GM19238 (cell line): ENCODE measurements at regions not wholly inside any gene's neighbourhood (a gene's known extent, or its start where the extent isn't known, plus 50 kb on each side); places are given as distances from the start of the nearest gene placed in this dataset.
"Not testable (repeated sequence)": the region's sequence is repeated elsewhere in the genome, so short reads cannot be mapped to it uniquely, and the experiment has no call there.

ENCODE experiments used
- DNase-seq: peaks from one replicate; pipeline ENCODE4 v3.0.0; 2011; ENCODE audit warnings: low spot score; ENCODE audit not compliant: insufficient read length

GRCh38 chr13:32828711-32829110, 187.5 kb upstream of the KL start:
- no peak for DNase-seq

DNA sequence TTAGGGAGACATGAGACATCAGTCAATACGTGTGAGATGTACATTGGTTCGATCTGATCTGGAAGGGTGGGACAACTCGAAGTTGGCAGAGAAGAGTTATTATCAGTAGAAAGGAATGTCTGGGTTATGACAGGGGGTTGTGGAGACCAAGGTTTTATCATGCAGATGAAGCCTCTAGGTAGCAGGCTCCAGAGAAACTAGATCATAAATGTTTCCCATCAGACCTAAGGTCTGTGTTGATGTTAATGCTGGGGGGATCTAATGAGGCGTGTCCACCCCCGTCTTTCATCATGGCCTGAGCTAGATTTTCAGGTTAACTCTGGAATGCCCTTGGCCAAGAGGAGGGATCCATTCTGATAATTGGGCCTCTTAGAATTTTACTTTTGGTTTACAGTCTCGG, 187.0 kb upstream of the KL start:
- no peak for DNase-seq

DNA sequence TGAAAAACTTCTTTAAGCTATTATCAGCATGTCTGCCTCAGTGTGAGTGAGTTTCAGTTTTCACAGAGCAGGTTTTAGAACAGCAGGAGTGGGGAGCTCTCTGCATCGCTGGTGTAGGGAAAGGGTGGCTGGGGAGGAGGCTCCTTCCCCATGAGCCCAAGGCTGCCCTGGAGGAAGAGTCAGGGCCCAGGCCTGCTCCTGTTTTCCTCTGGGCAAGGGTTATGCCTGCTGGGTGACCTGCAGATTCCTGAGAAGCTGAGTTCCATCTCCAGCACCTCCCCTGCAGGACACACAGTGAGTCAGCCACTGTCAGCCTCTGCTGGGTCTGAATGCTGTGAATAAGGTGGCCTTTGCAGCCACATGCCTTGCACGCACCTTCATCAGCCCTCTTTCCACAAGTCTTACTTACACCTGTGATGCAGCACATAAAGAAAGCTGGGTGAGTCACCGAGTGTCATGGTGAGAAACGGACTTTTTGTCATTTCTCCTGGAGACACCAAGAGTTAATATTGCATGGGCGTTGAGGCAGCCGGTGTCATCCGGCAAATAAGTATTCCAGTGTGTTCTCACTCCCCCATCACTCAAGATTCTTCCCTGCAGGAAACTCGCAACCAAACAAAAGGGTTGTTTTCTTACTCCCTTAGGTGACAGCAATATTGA, 186.4 kb upstream of the KL start:
- no peak for DNase-seq

DNA sequence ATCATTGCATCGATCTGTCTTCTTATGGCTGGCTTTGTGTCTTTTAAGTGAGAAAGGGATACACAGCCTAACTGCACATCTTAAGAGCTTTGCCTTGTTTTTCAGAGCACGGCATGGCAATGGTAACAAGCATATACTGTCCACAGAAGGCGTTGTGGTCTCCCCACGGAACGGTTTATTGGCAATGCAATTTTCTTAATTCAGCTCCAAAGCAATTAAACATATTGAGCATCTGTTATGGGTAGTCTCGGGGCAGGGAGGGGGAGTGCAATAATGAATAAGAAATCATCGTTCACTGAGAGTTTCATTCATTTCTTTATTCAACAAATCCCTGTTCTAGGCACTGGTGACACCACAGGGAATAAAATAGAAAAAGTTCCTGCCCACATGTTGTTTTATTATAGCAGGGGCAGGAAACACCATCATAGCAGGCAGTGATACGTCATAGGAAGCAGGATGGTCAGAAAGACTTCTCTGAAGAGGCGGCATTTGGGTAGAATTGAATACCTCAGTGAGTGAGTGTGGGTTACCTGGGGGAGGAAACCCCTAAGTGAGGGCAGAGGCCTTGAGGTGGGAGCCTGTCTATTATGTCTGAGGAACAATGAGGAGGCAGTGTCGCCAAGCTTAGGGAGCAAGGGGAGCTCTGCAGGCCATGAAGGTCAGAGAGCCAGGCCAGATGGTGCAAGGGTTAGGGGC, 185.7 kb upstream of the KL start:
- DNase-seq, result no peak

GRCh38 chr13:32837307-32837972, 178.8 kb upstream of the KL start:
- DNase-seq, result no peak

DNA sequence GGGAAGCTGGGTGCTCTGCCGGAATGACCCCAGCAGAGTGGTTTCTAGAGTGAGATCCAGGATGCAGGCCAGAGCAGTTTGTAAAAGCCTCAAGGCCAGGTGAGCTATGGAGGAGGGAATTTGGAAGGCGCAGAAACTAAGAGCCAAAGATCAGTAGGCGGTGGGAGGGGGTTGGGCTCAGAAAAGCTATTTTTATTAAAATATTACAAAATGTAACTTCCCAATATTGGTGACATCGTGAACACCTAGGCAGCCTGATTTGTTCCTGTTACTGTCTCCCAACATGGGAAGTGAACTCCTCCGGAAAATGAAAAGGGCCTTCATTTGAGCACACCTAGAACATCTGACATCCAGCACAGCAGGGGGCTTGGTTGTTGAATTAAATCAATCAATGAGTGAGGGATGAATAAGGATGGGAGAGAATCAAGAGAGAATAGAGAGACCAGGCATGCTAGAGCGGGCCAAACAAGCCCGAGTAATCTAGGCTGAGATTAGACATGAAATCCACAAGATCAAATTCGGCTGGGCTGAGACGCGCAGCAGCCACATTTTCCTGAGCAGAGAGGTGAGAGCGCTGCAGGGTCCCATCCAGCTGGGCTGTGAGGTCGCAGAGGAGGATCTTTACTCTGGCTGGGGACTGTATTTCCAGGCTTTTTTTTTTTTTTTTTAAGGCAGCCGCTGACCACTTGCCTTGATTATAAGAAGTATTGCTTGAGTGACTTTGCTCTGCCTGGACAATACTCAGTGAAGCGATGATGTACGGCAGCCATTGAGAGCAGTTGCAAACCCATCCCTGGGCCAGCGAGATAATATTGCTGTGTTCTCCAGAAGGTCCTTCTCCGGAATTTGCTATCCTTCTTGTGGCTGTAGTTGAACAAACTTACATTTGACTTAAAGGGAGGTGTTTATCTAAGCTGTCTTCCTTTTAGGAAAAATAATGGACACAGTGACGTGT, 178.0 kb upstream of the KL start:
- no peak for DNase-seq

DNA sequence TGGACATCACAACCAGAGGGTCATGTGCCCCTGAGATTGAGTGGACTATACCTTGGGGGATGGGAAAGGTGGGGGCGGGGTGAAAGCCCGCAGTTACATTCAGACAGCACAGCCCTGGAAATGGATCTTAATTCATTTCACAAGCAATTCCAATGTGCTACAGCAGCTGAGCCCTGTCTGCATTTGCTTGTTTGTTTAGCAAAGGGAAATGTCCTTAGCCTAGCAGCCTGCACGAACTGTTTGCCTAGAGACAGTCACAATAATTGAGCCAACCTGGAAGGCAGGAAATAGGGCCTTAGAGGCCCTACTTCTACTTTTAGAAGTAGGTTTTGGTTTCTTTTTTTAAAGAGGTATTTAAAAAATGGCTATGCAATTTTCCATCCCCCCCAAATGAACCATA, 177.3 kb upstream of the KL start:
- DNase-seq, result peak; percentile 30

GRCh38 chr13:32840113-32840512, 176.1 kb upstream of the KL start:
- no peak for DNase-seq

GRCh38 chr13:32840989-32841713, 175.1 kb upstream of the KL start:
- DNase-seq, result peak; percentile 8

DNA sequence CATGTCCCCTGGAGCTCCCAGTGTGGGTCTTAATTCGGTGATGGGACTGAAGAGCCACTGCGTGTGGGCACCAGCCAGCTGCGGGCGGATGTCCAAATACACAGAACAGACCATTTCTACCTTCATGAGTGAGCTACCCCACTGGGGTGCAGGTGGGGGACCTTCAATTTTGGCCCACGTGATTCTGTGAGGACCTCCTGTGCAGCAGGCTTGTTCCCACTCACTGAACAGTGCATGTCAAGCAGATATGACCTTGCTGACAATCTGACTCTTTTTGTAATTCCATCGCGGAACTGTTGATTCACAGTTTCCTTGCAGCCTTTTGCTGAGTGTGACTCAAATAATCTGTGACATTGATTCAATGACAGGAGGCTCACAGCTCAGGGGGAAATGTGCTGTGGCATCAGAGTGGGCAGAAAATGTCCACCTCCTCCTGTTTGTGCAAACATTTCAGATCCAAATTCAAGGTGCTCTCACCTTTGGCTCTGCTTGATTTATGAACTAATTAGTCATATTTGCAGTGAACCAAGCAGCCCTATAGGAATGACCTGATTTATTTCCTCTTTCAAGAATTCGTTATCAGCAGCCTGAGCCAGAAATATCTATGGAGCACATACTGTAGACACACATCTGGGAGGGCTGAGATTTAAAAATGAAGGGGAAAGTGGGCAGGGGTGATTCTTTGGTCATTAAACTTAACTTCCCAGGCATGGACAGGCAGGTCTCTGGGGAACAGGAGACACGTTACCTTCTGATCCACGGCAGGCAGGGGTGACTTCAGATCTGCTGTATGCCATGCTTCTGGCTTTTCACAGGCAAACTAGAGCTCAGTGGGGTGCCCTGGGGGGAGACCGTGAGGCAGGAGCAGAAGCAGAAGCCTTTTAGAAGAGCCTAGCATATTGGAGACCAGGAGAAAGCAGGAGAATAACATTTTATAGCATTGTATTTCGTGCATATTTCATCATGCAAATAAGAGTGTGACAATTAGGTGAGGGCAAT, 170.0 kb upstream of the KL start:
- no peak for DNase-seq

DNA sequence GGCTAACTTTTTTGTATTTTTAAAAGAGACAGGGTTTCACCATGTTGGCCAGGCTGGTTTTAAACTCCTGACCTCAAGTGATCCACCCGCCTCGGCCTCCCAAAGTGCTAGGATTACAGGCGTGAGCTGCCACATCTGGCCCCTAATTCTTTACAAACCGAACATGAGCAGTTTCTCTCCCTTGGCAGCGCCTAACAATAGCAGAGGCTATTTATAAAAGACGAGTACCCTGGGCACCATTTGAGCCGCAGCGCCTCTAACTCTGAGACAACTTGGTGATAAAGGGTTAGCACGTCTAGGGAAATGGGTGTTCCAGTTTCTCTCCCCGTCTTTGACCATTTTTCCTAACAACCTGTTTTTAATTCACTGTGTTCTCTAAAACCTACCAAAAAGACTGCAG, 168.2 kb upstream of the KL start:
- not testable (repeated sequence) for DNase-seq

GRCh38 chr13:32849369-32849768, 166.9 kb upstream of the KL start:
- DNase-seq, result no peak

- no peak for DNase-seq
Measured at GRCh38 chr13:32850316-32851052, 165.7 kb upstream of the KL start.

GRCh38 chr13:32851083-32852069, 164.8 kb upstream of the KL start:
- no peak for DNase-seq

DNA sequence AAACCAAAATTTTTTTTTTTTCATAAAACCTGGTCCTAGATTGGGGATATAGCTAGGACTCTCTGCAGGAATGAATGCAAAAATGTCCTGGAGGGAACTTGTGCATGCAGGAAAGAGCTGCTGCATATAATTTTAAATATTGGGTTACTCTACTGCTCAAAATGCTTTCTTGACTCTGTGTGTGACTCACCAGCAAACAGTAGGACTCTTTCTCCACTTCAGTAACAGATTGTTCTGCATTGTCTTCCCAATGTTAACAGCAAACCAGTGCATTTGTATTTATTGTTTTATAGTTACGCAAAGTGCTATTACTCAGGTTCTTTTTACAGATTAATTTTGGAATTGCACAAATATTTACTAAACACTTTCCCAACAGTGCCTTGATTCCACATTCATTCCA, 163.7 kb upstream of the KL start:
- DNase-seq, result no peak

DNA sequence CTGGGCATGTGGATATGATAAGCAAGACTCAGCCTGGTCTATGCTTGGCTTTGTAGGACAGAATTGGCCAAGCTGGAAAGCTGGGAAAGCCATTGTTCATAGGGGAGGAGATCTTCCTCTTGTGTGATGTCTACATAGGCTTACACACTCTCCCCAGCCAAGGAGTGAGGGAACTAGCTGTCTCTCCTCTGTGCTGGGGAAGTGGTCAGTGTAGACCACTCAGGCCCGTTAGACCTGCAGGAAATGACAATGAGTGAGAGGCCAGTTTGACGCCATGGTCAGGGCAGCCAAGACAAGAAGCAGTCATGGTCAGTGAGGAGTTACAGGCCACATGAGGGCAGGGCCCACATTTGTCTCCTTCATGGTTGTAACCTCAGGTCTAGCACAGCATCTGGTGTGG, 159.1 kb upstream of the KL start:
- DNase-seq, result no peak

DNA sequence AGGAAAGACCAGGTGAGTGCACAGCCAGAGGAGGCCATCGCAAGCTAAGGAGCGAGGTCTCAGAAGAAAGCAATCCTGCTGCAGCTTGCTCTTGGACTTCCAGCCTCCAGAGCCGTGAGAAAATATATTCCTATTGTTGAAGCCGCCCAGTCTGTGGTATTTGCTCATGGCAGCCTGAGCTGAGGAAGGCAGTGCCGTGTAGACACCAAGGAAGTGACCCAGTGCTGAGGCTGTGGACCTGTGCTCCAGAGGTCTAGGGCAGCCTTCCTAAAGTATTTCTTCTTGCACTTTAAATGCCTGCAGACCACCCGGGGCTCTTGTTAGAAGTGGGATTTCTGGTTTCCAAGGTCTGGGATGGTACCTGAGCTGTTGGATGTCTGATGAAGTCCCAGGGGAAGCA, 158.5 kb upstream of the KL start:
- DNase-seq, result no peak
